ENCODE measurements at regions not wholly inside any gene's neighbourhood (a gene's known extent, or its start where the extent isn't known, plus 50 kb on each side); places are given as distances from the start of the nearest gene placed in this dataset.

DNA sequence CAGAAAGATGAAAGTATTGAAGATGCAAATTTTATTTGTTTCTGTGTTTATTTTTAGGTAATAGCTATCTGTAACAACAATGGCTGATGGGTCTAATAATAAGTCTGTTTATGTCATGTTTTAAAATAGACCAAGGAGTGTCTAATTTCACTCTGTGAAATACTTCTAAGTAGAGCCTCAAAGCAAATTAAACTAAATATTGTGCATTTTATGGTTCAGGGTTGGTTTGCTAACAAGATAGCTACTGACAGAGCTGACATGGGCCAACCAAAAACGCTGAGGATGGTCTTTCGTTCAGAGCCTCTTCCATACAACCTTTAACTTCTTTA is 437.6 kb upstream of the CTSO start:
- TF ChIP-seq, protein P1, sequence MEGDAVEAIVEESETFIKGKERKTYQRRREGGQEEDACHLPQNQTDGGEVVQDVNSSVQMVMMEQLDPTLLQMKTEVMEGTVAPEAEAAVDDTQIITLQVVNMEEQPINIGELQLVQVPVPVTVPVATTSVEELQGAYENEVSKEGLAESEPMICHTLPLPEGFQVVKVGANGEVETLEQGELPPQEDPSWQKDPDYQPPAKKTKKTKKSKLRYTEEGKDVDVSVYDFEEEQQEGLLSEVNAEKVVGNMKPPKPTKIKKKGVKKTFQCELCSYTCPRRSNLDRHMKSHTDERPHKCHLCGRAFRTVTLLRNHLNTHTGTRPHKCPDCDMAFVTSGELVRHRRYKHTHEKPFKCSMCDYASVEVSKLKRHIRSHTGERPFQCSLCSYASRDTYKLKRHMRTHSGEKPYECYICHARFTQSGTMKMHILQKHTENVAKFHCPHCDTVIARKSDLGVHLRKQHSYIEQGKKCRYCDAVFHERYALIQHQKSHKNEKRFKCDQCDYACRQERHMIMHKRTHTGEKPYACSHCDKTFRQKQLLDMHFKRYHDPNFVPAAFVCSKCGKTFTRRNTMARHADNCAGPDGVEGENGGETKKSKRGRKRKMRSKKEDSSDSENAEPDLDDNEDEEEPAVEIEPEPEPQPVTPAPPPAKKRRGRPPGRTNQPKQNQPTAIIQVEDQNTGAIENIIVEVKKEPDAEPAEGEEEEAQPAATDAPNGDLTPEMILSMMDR (conservative IDR thresholded peaks at IDR 0.05; ENCODE audit: low read depth, low read length): no peak
- TF ChIP-seq CEBPB (IDR thresholded peaks at IDR 0.05; ENCODE audit: low read depth, low read length): no peak
